K562 (cell line): ENCODE measurements at regions not wholly inside any gene's neighbourhood (a gene's known extent, or its start where the extent isn't known, plus 50 kb on each side); places are given as distances from the start of the nearest gene placed in this dataset.
A peak's percentile ranks its signal among the peaks of the same experiment; 100 is the strongest.

Source experiments
- ARID1B ChIP-seq: fragments of 450-650 bp; IDR thresholded peaks from 2 replicates; pipeline ENCODE4 v1.6.1; 2016; ENCODE audit warnings: antibody characterized with exemption, mild to moderate bottlenecking, inconsistent platforms
- CBFA2T2 ChIP-seq: fragments of 450-650 bp; conservative IDR thresholded peaks from 2 replicates; pipeline ENCODE4 v1.6.1; 2017; ENCODE audit warnings: mild to moderate bottlenecking
- CEBPB ChIP-seq: fragments of 450-650 bp; IDR thresholded peaks from 2 replicates; pipeline ENCODE4 v1.6.1; 2016; ENCODE audit warnings: missing genetic modification characterization, missing compliant biosample characterization
- ETV1 ChIP-seq: fragments of 450-650 bp; conservative IDR thresholded peaks from 2 replicates; pipeline ENCODE4 v1.6.1; 2016; ENCODE audit warnings: missing genetic modification characterization, control low read depth, low read depth, missing compliant biosample characterization
- HDAC2 ChIP-seq: fragments of 450-650 bp; IDR thresholded peaks from 2 replicates; pipeline ENCODE4 v1.6.1; 2016; ENCODE audit warnings: mild to moderate bottlenecking
- KDM1A ChIP-seq, 2 experiments: fragments of 450-650 bp; IDR thresholded peaks; 2 replicates each; pipeline ENCODE4 v1.6.1; 2016; ENCODE audit warnings: mild to moderate bottlenecking in 2 of 2
- KLF16 ChIP-seq: IDR thresholded peaks from 2 replicates; pipeline ENCODE4 v1.6.1; 2016; ENCODE audit warnings: antibody characterized with exemption
- MEIS2 ChIP-seq: fragments of 450-650 bp; IDR thresholded peaks from 2 replicates; pipeline ENCODE4 v1.6.1; 2014; ENCODE audit warnings: mild to moderate bottlenecking; ENCODE audit not compliant: partially characterized antibody
- NCOA1 ChIP-seq: fragments of 450-650 bp; IDR thresholded peaks from 2 replicates; pipeline ENCODE4 v1.6.1; 2016; ENCODE audit warnings: low read depth
- PHB ChIP-seq: fragments of 250-450 bp; sonication (Bioruptor Pico); IDR thresholded peaks from 2 replicates; pipeline ENCODE4 v1.5.0; 2021
- RNF219 ChIP-seq: fragments of 250-450 bp; sonication (Bioruptor Pico); IDR thresholded peaks from 2 replicates; pipeline ENCODE4 v1.5.0; 2022; ENCODE audit warnings: mild to moderate bottlenecking
- RUNX1 ChIP-seq: sonication (generic); IDR thresholded peaks from 2 replicates; pipeline ENCODE4 v1.6.1; 2016; ENCODE audit warnings: antibody characterized with exemption, low read depth
- SREBF1 ChIP-seq: fragments of 150-350 bp; IDR thresholded peaks from 2 replicates; pipeline ENCODE4 v1.6.1; 2014; ENCODE audit warnings: antibody characterized with exemption, low read depth, low read length, borderline replicate concordance
- TAL1 ChIP-seq: fragments of 450-650 bp; IDR thresholded peaks from 2 replicates; pipeline ENCODE4 v1.6.1; 2016; ENCODE audit warnings: mild to moderate bottlenecking
- TEAD4 ChIP-seq, 2 experiments: sonication (generic) in 1 of 2; formaldehyde crosslinking in 1 of 2; IDR thresholded peaks; 2 replicates each; pipeline versions ENCODE4 v1.6.1 to v1.8.0; 2012 to 2022; ENCODE audit warnings: borderline replicate concordance in 1 of 2, inconsistent platforms in 1 of 2, low read length in 1 of 2, mild to moderate bottlenecking in 1 of 2, missing genetic modification reagents in 1 of 2
- TRIM28 ChIP-seq: fragments of 450-650 bp; IDR thresholded peaks from 2 replicates; pipeline ENCODE4 v1.6.1; 2017
- WHSC1 ChIP-seq: IDR thresholded peaks from one replicate; pipeline ENCODE4 v1.6.1; 2012; ENCODE audit warnings: low read length, control low read depth, inconsistent platforms
- ZFP91 ChIP-seq: sonication (generic); formaldehyde crosslinking; IDR thresholded peaks from 2 replicates; pipeline ENCODE4 v1.8.0; 2022; ENCODE audit warnings: mild to moderate bottlenecking, missing genetic modification reagents
- ZNF586 ChIP-seq: fragments of 450-650 bp; formaldehyde crosslinking; conservative IDR thresholded peaks from 2 replicates; pipeline ENCODE4 v1.4.0; 2020; ENCODE audit warnings: mild to moderate bottlenecking, moderate library complexity
- TF ChIP-seq, protein P1 (sequence below): sonication (generic); formaldehyde crosslinking; IDR thresholded peaks from 2 replicates; pipeline ENCODE4 v1.8.1; 2023; ENCODE audit warnings: mild to moderate bottlenecking, missing genetic modification reagents
- TF ChIP-seq, protein P2 (sequence below): sonication (generic); formaldehyde crosslinking; IDR thresholded peaks from 2 replicates; pipeline ENCODE4 v1.8.1; 2022; ENCODE audit warnings: missing genetic modification reagents

DNA sequence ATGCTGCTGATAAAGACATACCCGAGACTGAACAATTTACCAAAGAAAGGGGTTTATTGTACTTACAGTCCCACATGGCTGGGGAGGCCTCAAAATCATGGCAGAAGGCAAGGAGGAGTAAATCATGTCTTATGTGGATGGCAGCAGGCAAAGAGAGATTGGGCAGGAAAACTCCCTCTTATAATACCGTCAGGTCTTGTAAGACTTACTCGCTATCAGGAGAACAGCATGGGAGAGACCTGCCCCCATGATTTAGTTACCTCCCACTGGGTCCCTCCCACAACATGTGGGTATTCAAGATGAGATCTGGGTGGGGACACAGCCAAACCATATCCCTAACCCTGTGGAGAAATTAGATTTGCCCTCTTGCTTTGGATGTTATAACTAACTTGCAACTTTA, 1068.0 kb upstream of the ZEB2 start (continued):
- TF ChIP-seq ZFP91 (no peak), ETV1 (tag) (no peak), RUNX1 (no peak), CEBPB (no peak), KLF16 (peak; percentile 21; the same call in 1 of the 2 replicates), KDM1A (IDR thresholded peaks at IDR 0.05) (peak in 1 of 2 experiments; percentile 20; a peak in 1 of 4 replicates), WHSC1 (no peak), RNF219 (CRISPR knock-in tag) (no peak), TAL1 (peak; percentile 34; the same call in 1 of the 2 replicates), TEAD4 (IDR thresholded peaks at IDR 0.05; ENCODE audit: low read length) (peak; percentile 59; the same call in 1 of the 2 replicates), TEAD4 (CRISPR knock-in tag; IDR thresholded peaks at IDR 0.05; ENCODE audit: borderline replicate concordance) (no peak), ZNF586 (CRISPR knock-in tag) (no peak), HDAC2 (no peak), ARID1B (peak; percentile 34; the same call in 1 of the 2 replicates), TRIM28 (no peak), PHB (CRISPR knock-in tag) (no peak), CBFA2T2 (peak; percentile 61), SREBF1 (no peak), NCOA1 (no peak), MEIS2 (peak; percentile 50)
- TF ChIP-seq, protein P1, sequence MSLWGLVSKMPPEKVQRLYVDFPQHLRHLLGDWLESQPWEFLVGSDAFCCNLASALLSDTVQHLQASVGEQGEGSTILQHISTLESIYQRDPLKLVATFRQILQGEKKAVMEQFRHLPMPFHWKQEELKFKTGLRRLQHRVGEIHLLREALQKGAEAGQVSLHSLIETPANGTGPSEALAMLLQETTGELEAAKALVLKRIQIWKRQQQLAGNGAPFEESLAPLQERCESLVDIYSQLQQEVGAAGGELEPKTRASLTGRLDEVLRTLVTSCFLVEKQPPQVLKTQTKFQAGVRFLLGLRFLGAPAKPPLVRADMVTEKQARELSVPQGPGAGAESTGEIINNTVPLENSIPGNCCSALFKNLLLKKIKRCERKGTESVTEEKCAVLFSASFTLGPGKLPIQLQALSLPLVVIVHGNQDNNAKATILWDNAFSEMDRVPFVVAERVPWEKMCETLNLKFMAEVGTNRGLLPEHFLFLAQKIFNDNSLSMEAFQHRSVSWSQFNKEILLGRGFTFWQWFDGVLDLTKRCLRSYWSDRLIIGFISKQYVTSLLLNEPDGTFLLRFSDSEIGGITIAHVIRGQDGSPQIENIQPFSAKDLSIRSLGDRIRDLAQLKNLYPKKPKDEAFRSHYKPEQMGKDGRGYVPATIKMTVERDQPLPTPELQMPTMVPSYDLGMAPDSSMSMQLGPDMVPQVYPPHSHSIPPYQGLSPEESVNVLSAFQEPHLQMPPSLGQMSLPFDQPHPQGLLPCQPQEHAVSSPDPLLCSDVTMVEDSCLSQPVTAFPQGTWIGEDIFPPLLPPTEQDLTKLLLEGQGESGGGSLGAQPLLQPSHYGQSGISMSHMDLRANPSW (CRISPR knock-in tag), result no peak
- TF ChIP-seq, protein P2, sequence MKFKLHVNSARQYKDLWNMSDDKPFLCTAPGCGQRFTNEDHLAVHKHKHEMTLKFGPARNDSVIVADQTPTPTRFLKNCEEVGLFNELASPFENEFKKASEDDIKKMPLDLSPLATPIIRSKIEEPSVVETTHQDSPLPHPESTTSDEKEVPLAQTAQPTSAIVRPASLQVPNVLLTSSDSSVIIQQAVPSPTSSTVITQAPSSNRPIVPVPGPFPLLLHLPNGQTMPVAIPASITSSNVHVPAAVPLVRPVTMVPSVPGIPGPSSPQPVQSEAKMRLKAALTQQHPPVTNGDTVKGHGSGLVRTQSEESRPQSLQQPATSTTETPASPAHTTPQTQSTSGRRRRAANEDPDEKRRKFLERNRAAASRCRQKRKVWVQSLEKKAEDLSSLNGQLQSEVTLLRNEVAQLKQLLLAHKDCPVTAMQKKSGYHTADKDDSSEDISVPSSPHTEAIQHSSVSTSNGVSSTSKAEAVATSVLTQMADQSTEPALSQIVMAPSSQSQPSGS, result no peak
- TF ChIP-seq, all 486 proteins: peak for 16
